ENCODE measurements at regions not wholly inside any gene's neighbourhood (a gene's known extent, or its start where the extent isn't known, plus 50 kb on each side); places are given as distances from the start of the nearest gene placed in this dataset.

GRCh38 chr6:137777687-137778075 is 89.4 kb upstream of the TNFAIP3 start:
- no peak for DNase-seq (ENCODE audit: low read depth in 2 of 2)

DNA sequence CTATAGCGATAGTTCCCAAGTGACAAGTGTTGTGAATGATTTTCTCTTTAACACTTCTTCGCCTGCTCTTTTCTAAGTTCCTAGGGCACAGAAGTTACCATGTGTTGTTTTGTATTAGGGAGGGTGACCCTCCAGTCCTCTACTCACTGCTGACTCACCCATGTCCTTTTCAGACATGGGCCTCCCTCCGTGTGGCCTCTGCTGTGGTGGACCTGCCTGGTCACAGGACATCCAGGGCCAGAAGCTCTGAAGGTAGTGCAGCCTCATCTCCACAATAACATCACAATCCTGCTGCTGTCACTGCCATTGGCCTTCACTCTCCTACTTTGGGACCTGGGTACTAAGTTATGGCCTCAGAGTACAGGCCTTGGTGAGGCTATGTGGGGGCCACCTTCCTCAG is 87.1 kb upstream of the TNFAIP3 start:
- DNase-seq (ENCODE audit: low read depth in 2 of 2): no peak

DNA sequence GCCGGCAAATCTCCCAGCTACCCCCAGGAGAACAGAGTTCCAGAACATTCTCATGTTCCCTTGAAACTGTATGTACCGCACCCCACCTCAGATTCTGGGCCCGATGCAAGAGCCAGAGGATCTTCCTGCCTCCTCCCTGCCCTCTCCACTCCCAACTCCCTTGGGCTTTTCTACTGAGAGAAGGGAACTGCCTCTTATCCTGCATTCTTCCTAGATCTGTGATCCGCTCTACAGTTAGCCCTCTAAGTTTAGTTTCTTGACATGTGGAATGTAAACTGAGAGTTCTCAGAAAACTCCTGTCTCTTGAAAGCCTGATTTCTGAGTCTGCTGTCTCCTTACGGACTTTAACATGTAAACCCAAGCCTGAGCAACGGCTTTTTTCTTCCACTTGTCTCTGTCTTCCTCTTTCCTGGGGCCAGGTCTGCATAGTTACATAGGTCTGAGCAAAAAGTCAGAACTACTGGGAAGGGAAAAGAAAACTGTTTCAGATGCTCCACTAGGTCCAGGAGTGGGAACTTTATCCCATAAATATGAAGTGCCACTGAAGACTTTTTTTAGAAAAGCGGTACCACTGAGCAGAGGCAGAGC is 86.5 kb upstream of the TNFAIP3 start:
- DNase-seq (ENCODE audit: low read depth in 2 of 2): no peak

DNA sequence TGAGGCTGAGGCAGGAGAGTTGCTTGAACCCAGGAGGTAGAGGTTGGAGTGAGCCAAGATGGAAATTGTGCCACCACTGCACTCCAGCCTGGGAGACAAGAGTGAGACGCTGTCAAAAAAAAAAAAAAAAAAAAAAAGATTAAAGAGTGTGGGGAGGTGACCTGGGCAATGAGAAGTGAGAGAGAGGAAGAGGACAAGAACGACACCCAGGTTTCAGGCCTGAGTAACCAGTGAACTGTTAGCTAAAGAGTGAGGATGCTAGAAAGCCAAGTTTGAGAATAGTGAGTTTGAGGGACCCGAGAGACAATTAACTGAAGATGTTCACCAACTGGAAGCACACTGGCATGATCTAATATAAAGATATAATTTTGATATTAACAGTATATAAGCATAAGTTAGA is 85.4 kb upstream of the TNFAIP3 start:
- DNase-seq (ENCODE audit: low read depth in 2 of 2): no peak

DNA sequence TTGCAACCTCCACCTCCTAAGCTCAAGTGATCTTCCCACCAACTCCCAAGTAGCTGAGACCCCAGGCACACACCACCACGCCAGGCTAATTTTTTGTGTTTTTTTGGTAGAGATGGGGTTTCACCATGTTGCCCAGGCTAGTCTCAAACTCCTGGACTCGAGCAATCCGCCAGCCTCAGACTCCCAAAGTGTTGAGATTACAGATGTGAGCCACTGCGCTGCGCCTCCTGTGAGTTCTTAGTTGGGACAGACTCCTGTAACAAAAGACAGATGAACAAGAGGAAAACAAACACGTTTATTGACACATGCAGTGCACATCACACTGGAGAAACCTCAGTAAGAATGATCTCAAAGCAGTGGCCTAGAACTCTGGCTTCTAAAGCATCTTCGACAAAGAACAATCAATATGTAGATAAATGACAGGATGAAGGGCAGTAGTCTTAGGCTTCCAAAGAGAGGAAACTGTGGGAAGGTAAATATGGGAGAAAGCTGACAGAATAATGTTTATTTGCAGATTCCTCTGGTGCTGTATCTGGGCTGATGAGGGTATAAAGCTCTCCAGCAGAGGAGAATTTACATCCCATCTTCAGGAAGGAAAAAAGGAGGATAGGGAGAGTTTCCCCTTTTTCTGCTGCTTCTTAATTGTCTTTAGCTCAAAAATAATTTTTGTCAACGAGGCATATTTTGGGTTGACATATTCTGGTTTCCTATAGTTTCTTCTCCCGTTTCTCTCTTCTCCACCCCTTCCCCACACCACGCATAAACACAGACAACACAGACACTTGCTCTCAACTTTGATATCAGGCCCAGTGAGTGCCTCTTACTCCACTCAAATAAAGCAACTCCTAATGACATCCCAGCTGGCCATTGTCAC is 84.7 kb upstream of the TNFAIP3 start:
- no peak for DNase-seq (ENCODE audit: low read depth in 2 of 2)

GRCh38 chr6:137783710-137784109 is 83.3 kb upstream of the TNFAIP3 start:
- DNase-seq (ENCODE audit: low read depth in 2 of 2): peak in 1 of 2 donors; percentile 45

DNA sequence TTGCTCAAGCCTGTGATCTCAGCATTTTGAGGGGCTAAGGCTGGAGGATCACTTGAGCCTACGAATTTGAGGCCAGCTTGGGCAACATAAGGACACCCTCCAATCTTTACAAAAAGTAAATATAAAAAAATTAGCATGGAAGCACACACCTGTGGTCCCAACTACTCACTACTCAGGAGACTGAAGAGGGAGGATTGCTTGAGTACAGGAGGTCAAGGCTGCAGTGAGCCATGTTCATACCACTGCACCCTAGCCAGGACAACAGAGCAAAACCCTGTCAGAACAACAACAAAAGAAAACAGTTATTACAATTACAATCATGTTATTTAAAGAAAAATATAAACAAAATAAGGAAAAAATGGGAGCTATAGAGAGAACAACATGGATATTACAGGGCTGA is 82.5 kb upstream of the TNFAIP3 start:
- DNase-seq (ENCODE audit: low read depth in 2 of 2): no peak

- DNase-seq (ENCODE audit: low read depth in 2 of 2): no peak
Observed at GRCh38 chr6:137787016-137787415, 80.0 kb upstream of the TNFAIP3 start.

DNA sequence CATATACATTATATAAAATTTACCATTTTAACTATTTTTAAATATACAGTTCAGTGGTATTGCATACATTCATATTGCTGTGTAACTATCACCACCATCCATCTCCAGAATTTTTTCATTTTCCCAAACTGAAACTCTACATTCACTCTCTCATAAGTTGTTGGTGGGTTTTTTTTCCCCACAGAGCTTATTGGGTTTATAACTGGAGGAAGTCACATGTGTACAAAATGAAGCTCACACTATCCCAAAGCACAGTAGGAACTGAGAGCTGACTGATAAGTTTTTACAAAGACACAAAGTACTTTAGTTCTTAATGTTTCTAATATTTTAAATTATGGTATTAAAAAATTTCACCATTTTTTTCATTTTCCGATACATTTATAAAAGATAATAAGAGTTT is 78.8 kb upstream of the TNFAIP3 start:
- no peak for DNase-seq (ENCODE audit: low read depth in 2 of 2)

DNA sequence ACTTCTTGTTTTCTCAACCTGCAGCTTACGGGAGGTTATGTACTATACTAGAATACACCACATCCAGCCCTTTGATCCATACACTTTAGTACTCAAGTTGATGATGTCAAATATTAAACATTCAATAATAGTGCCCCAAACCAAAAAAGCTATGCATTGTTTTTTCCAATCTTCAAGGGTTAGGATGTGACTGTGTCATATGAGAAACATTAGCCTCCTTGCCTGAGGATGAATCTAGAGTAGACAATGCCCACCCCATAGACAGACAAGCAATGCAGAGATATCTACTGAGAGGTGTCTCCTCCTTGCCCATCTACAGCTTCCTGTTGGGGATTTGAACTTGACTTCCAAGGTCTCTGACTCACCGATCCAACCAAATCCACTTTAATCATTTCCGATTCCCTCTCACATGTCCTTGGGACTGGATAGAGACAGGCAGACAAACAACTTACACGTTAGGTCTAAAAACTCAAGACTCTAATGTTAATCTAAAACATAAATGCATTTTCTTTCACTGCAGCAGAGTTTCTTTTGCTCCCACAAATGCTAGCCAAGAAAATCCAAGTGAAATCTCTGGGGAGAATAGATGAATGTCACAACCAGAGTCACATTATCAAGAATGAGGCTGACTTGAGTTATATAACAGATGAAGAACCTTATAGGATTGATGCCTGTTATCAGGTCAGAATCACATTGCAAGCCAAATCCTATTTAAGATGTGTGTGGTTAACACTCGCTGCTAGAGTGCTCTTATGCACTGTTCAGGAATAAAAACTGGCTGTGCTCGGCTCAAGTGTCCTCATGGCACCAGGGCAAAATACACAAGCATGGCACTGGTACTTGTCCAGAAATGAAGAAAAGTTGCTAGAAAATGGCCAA is 75.5 kb upstream of the TNFAIP3 start:
- DNase-seq (ENCODE audit: low read depth in 2 of 2): peak in 1 of 2 donors; percentile 73

DNA sequence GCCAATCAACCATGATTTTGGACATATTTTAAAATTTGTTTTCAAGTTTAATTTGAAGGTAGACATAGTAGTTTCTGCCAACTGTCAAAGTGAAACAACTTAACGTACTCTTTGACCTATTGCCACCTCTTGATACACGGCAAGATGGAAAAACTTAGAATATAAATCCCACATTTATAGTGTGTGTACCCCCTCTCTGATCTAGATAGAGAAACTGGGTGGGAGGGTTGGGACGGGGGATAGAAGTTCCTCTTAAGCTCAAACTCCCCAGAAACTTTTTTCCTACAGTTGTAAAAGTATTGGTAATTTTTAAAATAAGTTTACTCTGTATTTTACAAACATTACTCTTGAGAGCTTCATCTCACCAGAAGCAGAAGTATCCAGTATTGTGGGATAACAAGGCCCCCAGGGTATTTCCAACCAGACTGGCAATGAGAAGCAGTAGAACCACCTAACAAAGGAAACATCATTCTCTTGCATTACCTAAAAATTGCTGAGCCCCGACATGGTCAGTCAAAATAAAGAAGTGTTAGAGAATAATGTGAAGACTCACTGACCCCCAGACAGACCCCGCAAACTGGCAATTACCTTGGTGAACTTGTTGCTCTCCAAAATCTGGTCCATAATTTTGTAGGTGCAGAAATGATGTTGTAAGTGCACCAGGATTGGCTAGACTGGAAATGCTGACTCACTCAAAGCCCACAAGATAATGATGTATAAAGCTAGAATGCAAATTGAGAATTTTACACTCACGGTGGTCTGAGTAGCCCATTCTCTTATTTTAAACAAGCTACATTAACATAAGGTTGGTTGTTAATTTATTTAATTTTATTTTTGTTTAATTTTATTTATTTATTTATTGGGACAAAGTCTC is 74.7 kb upstream of the TNFAIP3 start:
- DNase-seq (ENCODE audit: low read depth in 2 of 2): no peak

- DNase-seq (ENCODE audit: low read depth in 2 of 2): no peak
Observed at GRCh38 chr6:137793805-137794515, 73.1 kb upstream of the TNFAIP3 start.

- DNase-seq (ENCODE audit: low read depth in 2 of 2): peak in 1 of 2 donors; percentile 40
Observed at GRCh38 chr6:137794516-137795201, 72.4 kb upstream of the TNFAIP3 start.

DNA sequence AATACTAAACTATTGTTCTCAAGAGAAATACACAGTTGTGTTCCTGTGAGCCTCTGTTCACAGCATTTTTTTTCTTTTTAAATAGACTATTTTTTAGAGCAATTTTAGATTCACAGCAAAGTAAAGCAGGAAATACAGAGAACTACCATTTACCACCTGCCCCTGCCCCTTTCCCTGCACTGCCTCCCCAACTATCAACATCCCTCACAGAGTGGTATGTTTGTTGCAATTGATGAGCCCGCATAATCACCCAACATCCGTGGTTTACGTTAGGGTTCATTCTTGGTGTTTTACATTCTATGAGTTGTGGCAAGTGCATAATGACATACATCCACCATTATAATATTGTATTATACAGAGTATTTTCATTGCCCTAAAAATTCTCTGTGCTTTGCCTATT is 71.6 kb upstream of the TNFAIP3 start:
- no peak for DNase-seq (ENCODE audit: low read depth in 2 of 2)

- DNase-seq (ENCODE audit: low read depth in 2 of 2): no peak
Observed at GRCh38 chr6:137798261-137798660, 68.8 kb upstream of the TNFAIP3 start.

DNA sequence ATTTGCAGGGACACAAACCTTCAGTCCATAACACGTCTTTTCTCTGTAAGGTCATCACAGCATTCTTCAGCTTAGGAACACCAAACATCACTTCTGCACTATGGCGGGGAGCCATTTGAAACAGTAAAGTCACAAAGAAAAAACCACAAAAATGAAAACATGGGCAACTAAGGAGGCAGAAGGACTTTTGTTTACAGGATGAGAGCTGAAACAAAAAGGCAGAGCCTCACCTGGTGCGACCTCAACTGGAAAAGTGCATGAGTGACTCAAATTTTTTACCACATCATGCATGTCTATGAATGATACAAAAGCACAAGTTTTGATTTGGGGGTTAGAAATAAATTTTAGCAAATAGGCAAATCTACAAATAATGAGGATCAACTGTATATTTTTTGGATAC is 68.2 kb upstream of the TNFAIP3 start:
- no peak for DNase-seq (ENCODE audit: low read depth in 2 of 2)

GRCh38 chr6:137799950-137800568 is 67.0 kb upstream of the TNFAIP3 start:
- peak; percentile 65 to 78 for DNase-seq (ENCODE audit: low read depth in 2 of 2)

- DNase-seq (ENCODE audit: low read depth in 2 of 2): no peak
Observed at GRCh38 chr6:137800762-137801161, 66.3 kb upstream of the TNFAIP3 start.

GRCh38 chr6:137801352-137802114 is 65.5 kb upstream of the TNFAIP3 start:
- no peak for DNase-seq (ENCODE audit: low read depth in 2 of 2)
